GM23338 (cell line): ENCODE measurements at regions not wholly inside any gene's neighbourhood (a gene's known extent, or its start where the extent isn't known, plus 50 kb on each side); places are given as distances from the start of the nearest gene placed in this dataset.

Source experiments
- CREB1 ChIP-seq: fragments of 250-450 bp; sonication (Bioruptor Pico); IDR thresholded peaks from 2 replicates; pipeline ENCODE4 v1.5.0; 2020; ENCODE audit warnings: low read depth, mild to moderate bottlenecking, moderate library complexity
- CTCF ChIP-seq, 2 experiments: fragments of 200-600 bp in 1 of 2; sonication (generic) in 1 of 2; conservative IDR thresholded peaks; 2 replicates each; pipeline versions ENCODE4 v1.5.1 to v1.6.1; 2016 to 2017; ENCODE audit warnings: antibody characterized with exemption in 2 of 2, low read depth in 2 of 2, mild to moderate bottlenecking in 2 of 2, moderate library complexity in 1 of 2
- EZH2 ChIP-seq: fragments of 200-600 bp; sonication (generic); IDR thresholded peaks from one replicate; pipeline ENCODE4 v1.8.0; 2017; ENCODE audit warnings: antibody characterized with exemption, mild to moderate bottlenecking, low read depth; ENCODE audit not compliant: unreplicated experiment
- EZH2phosphoT487 ChIP-seq: fragments of 200-600 bp; sonication (generic); IDR thresholded peaks from one replicate; pipeline ENCODE4 v1.8.1; 2018; ENCODE audit warnings: antibody characterized with exemption; ENCODE audit not compliant: unreplicated experiment
- NANOG ChIP-seq: IDR thresholded peaks from 2 replicates; pipeline ENCODE4 v1.6.1; 2016; ENCODE audit warnings: antibody characterized with exemption, borderline replicate concordance
- POLR2AphosphoS5 ChIP-seq: IDR thresholded peaks from 2 replicates; pipeline ENCODE4 v1.6.1; 2016; ENCODE audit warnings: antibody characterized with exemption, low read depth
- REST ChIP-seq: IDR thresholded peaks from one replicate; pipeline ENCODE4 v1.6.1; 2018; ENCODE audit warnings: antibody characterized with exemption; ENCODE audit not compliant: unreplicated experiment
- ZNF114 ChIP-seq: fragments of 250-450 bp; sonication (Bioruptor Pico); IDR thresholded peaks from 2 replicates; pipeline ENCODE4 v1.5.0; 2020; ENCODE audit warnings: mild to moderate bottlenecking, moderate library complexity

- no peak for TF ChIP-seq EZH2phosphoT487
- no peak for TF ChIP-seq CTCF (conservative IDR thresholded peaks at IDR 0.05; ENCODE audit: low read depth in 2 of 2)
- no peak for TF ChIP-seq EZH2
- no peak for TF ChIP-seq CREB1
- no peak for TF ChIP-seq POLR2AphosphoS5
- TF ChIP-seq NANOG: no peak
- no peak for TF ChIP-seq REST
- no peak for TF ChIP-seq ZNF114
Measured at GRCh38 chr7:96949766-96950165, 55.6 kb upstream of the DLX6 start.
